WI38 (cell line): ENCODE measurements at regions not wholly inside any gene's neighbourhood (a gene's known extent, or its start where the extent isn't known, plus 50 kb on each side); places are given as distances from the start of the nearest gene placed in this dataset.

ENCODE experiments used
- H3K4me3 ChIP-seq: 2 replicates; pipeline ENCODE4 v1.5.1; 2011; ENCODE audit warnings: low read depth, mild to moderate bottlenecking, control low read depth, low read length
- CTCF ChIP-seq: IDR thresholded peaks from 2 replicates; pipeline ENCODE4 v1.5.1; 2012; ENCODE audit warnings: low read depth, mild to moderate bottlenecking, control low read depth, low read length

- no peak overlapping the region for H3K4me3 ChIP-seq
- no peak for TF ChIP-seq CTCF
Observed at GRCh38 chr6:47391675-47392074, 82.0 kb upstream of the TNFRSF21 start.

- H3K4me3 ChIP-seq = no peak overlapping the region
- TF ChIP-seq CTCF = no peak
Observed at GRCh38 chr6:47392251-47392650, 82.5 kb upstream of the TNFRSF21 start.

GRCh38 chr6:47396401-47397069, 81.1 kb upstream of the CD2AP start:
- no peak for TF ChIP-seq CTCF

GRCh38 chr6:47400581-47400980, 77.0 kb upstream of the CD2AP start:
- no peak overlapping the region for H3K4me3 ChIP-seq
- no peak for TF ChIP-seq CTCF

More at GRCh38 chr6:47396401-47397069, 81.1 kb upstream of the CD2AP start:
- H3K4me3 ChIP-seq = no peak overlapping the region

- TF ChIP-seq CTCF = no peak
- no peak overlapping the region for H3K4me3 ChIP-seq
Observed at GRCh38 chr6:47402081-47402480, 75.5 kb upstream of the CD2AP start.

GRCh38 chr6:47403056-47403455, 74.5 kb upstream of the CD2AP start:
- TF ChIP-seq CTCF = no peak

GRCh38 chr6:47403801-47404200, 73.8 kb upstream of the CD2AP start:
- no peak for TF ChIP-seq CTCF
- no peak overlapping the region for H3K4me3 ChIP-seq

More at GRCh38 chr6:47403056-47403455, 74.5 kb upstream of the CD2AP start:
- H3K4me3 ChIP-seq = no peak overlapping the region
